GM21825 (cell line): ENCODE measurements at regions not wholly inside any gene's neighbourhood (a gene's known extent, or its start where the extent isn't known, plus 50 kb on each side); places are given as distances from the start of the nearest gene placed in this dataset.

Experiments
- ATAC-seq: cut with Tn5 transposase; IDR thresholded peaks from one replicate; pipeline ENCODE4 v1.9.1; 2021; ENCODE audit warnings: mild to moderate bottlenecking, moderate library complexity; ENCODE audit not compliant: unreplicated experiment

- no peak for ATAC-seq
These were observed 685.0 kb downstream of the ADGRL2 start for GRCh38 chr1:82485591-82486369.

GRCh38 chr1:82483146-82483545 is 682.4 kb downstream of the ADGRL2 start:
- ATAC-seq, result no peak

GRCh38 chr1:82478916-82479315 is 678.2 kb downstream of the ADGRL2 start:
- no peak for ATAC-seq

GRCh38 chr1:82472489-82473131 is 671.9 kb downstream of the ADGRL2 start:
- no peak for ATAC-seq

GRCh38 chr1:82466891-82467290 is 666.2 kb downstream of the ADGRL2 start:
- ATAC-seq, result no peak

DNA sequence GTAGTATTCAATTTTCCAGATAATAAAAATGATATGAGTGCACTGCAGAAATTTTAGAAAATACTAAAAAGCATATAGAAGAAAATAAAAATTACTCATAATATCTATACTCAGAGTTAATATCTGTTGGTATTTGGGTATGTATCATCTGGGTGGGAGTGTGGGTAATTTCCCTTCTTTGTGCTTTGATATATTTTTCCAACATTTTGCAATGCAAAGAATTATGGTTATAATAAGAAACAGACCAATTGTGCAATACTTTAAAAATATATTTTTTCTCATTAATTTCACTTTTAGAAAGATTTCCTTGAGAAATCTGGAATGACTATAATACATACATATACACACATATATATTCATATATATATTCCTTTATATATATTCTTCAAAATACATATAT is 665.7 kb downstream of the ADGRL2 start:
- no peak for ATAC-seq

DNA sequence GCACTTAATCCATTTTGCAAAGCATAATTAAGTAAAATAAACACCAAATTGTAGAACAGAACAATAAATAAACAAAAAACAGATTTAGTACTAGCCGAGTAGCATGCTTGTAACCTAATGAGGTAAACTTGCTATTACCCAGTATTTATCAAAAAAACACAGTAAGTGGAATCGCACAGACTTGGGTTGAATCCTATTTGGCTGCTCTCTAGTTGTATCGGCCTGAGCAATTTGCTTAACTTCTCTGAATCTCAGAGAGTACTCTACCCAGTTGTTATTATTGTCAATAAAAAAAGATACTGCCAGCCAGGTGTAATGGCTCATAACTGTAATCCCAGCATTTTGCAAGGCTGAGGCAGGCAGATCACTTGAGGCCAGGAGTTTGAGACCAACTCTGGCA is 664.3 kb downstream of the ADGRL2 start:
- no peak for ATAC-seq

DNA sequence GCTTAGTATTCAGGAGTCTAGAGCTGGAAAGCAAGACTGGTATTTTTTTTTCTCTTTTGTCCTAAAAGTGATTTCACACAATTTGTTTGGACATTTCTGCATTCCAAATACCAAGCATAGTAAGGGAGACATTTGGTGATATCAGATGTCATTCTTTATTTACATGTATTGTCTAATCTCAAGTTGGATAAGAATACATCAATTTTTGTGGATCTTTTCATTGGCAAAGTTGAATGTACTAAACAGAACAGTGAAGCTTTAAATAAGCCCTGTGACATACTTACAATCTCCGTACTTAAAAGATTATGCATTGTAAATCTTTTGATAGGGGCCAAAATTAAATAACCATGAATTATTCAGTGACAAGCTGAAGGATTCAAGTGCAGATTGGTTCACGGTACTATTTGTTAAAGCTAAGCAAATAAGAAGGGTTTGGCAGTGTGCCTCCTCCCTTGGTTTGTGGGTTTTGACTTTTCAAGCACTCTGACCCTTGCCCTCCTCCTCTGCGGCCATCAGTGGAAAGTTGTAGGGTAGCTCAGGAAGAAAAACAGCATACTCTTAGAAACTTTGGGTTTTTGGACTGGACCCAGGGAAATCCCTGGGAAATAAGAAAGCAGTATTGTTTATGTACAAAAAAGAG is 663.7 kb downstream of the ADGRL2 start:
- ATAC-seq, result no peak

- ATAC-seq, result no peak
These were observed 663.2 kb downstream of the ADGRL2 start for GRCh38 chr1:82463951-82464350.

- no peak for ATAC-seq
These were observed 661.6 kb downstream of the ADGRL2 start for GRCh38 chr1:82462366-82462765.

- ATAC-seq, result no peak
These were observed 654.6 kb downstream of the ADGRL2 start for GRCh38 chr1:82455342-82455741.

- ATAC-seq, result no peak
These were observed 653.7 kb downstream of the ADGRL2 start for GRCh38 chr1:82454431-82454830.

GRCh38 chr1:82453511-82454185 is 652.9 kb downstream of the ADGRL2 start:
- ATAC-seq, result no peak

- ATAC-seq, result no peak
These were observed 651.4 kb downstream of the ADGRL2 start for GRCh38 chr1:82452096-82452495.

DNA sequence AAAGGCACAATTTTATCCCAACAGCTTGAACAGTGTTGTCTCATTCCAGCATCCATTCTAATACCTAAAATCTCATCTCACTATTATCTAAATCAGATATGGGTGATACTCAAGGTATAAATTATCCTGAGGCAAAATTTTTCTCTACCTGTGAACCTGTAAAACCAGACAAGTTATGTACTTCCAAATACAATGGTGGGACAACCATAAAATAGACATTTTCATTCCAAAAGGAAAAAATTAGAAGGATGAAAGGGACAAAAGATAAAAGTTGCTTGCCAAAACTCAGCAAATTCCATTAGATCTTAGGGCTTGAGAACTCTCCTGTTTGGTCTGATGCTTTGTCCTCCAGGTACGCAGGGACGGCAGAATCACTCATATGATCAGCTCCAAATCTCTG is 650.5 kb downstream of the ADGRL2 start:
- no peak for ATAC-seq

- no peak for ATAC-seq
These were observed 648.8 kb downstream of the ADGRL2 start for GRCh38 chr1:82449506-82450057.

- no peak for ATAC-seq
These were observed 646.2 kb downstream of the ADGRL2 start for GRCh38 chr1:82446955-82447354.

DNA sequence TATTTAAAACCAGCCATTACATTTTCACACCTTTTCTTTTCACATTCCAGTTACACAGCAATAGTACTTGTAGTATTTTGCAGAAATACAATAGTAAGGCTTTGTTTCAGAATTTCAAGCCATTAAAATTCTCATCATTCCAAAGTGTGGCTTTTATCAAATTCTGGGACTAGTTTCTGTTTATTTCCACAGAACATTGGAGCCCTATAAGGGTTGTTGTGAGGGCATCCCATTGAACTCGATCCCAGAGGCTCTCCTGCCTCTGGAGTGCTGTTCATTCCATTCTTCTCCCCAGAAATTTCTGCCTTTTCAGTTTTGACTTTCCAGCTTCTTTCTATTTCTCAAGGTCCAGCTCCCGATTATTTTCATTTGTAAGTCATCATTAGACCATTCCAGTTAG is 645.5 kb downstream of the ADGRL2 start:
- no peak for ATAC-seq

DNA sequence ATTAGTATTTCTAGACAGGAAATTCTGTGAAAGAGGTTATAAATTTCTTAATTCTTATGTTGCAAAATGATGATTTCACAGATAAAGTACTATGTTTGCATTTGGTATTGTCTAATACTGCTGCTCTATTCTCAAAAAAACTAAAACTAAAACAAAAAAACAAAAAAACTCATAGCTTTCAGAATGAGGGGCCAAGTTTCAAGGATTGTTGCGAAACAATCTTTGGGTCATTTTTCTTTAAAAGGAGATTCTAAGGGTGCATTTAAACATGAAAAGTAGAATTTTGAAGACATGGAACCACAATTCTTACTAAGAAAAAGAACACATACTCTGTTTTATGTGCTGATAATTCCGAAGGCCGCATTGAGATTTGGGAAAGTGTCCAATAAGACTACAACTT is 645.1 kb downstream of the ADGRL2 start:
- no peak for ATAC-seq

DNA sequence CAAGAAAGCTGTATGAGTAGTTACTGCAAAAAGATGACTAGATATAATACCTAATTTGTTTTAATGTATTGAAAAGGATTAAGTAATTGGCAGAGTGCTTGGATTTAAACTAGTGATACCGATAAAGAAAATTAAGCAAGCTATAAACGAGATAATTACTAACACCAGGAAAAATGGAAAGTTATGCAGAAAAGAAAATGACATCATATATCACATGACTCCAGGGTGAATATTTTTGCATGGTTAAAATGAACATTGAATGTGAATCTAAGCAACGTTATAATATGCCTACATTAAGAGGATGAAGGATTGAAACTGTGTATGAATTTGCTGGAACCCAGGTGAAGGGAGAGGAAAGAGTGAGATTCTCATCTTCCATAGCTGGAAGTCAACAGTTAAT is 644.4 kb downstream of the ADGRL2 start:
- ATAC-seq, result no peak

DNA sequence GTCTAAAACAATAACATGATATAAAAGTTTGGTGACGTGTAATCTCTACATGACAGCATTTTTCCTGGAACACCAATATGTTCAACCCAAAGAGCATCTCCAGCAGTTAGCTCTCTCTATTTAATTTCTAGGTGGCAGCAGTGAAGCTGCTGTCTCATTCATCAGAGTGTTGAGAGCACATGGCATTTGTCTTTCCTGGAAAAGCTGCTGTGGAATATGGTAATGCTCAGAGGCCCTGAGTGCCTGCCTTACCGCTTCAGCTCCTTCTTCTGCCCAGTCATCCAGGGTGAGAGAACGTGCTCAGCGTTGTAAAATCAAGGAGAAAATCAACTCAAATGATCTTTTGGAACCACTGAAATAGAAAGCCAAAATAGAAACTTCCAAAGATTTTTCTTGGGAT is 640.7 kb downstream of the ADGRL2 start:
- no peak for ATAC-seq
